Transverse colon (tissue), 3 donors: ENCODE measurements at regions not wholly inside any gene's neighbourhood (a gene's known extent, or its start where the extent isn't known, plus 50 kb on each side); places are given as distances from the start of the nearest gene placed in this dataset.

Experiments used
- CTCF ChIP-seq, 5 experiments: fragments of 200-600 bp in 3 of 5; fragments of 450-650 bp in 2 of 5; sonication (generic) in 3 of 5; IDR thresholded peaks; 1 replicate in 2 of 5; 2 replicates in 3 of 5; pipeline ENCODE4 v1.5.1; 2016 to 2017; ENCODE audit warnings: antibody characterized with exemption in 5 of 5, inconsistent platforms in 3 of 5, mild to moderate bottlenecking in 2 of 5, moderate library complexity in 1 of 5
- EP300 ChIP-seq: sonication (generic); formaldehyde crosslinking; IDR thresholded peaks from one replicate; pipeline ENCODE4 v1.6.1; 2017; ENCODE audit warnings: antibody characterized with exemption, low read depth
- POLR2A ChIP-seq: fragments of 450-650 bp; IDR thresholded peaks from one replicate; pipeline ENCODE4 v1.6.1; 2016; ENCODE audit warnings: antibody characterized with exemption, mild to moderate bottlenecking, moderate library complexity

- TF ChIP-seq CTCF (IDR thresholded peaks at IDR 0.05) (no peak), POLR2A (no peak), EP300 (no peak)
These were observed 347.4 kb upstream of the NUDT12 start for GRCh38 chr5:103910011-103910410.
